GM19463 (cell line): ENCODE measurements at regions not wholly inside any gene's neighbourhood (a gene's known extent, or its start where the extent isn't known, plus 50 kb on each side); places are given as distances from the start of the nearest gene placed in this dataset.
"Not testable (repeated sequence)": the region's sequence is repeated elsewhere in the genome, so short reads cannot be mapped to it uniquely, and the experiment has no call there.

Experiments
- ATAC-seq: cut with Tn5 transposase; IDR thresholded peaks from one replicate; pipeline ENCODE4 v1.9.1; 2021; ENCODE audit warnings: mild to moderate bottlenecking, moderate library complexity; ENCODE audit not compliant: unreplicated experiment

DNA sequence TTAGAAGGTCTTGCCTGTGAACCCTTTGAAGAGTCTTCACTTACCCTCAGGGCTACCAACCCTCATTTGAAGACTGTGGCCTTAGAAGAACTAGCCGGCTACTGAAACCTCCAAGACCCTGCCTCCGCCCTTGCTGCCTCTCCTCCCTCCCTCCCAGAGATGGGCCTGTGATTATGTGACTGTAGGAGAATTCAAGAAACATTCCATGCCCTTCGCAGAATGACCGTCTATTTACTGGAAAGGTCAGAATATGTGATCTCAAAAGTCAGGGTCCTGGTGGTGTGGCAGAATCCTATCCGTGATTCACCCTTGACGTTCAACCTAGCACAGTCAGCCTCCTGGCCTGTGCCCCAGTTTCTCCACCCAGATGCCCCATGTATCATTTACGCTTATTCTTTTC, 109.6 kb downstream of the CTNND1 start:
- ATAC-seq, result no peak

DNA sequence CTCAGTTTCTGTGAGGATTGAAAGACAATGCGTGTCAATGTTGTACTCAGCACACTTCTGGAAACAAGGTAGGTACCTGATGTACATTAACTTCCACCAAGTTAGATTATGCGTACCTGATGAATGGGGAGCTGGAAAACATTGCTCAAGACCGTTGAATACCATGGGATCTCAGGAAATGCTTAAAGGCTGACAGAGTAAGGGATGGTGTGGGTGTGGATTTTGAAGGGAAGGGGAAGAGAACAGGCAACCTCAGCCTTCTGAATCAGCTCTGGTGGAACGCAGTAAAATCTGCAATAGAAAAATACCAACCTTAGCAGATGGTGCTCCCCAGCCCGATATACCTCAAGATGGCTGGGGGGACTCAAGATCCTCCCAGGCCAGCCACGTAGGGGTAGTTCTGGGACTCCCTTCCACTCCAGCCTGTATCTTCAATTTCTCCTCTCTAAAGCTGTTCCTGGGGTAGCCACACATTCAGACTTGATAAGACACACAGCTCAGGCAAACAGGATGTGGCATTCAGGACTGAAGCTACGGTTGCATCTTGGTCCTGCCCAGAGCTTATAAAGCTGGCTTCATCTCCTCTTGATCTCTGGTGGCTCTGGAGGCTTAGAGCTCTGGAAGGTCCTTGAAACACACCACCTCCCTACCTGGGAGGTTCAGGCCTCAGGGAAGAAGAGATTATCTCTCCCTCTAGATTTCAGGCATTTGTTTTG, 111.8 kb downstream of the CTNND1 start:
- no peak for ATAC-seq

DNA sequence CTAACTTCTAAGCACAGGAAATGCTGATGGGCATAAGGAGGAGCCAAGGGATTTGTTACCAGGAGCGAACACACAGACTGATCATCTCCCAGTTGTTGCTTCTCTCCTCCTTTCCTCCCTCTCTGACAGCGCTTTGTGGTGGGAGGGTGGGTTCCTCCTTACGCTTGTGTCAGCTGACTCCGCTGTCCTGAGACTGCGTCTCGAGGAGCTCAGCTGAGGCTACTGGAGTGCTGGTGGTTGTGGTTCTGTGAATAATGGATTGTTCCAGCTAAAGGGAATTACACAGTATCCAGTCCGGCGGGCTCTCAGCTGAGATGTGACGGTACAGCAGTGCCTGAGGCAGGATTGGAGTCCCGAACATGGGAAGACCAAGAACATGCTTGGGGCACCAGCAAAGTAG, 113.4 kb downstream of the CTNND1 start:
- no peak for ATAC-seq

DNA sequence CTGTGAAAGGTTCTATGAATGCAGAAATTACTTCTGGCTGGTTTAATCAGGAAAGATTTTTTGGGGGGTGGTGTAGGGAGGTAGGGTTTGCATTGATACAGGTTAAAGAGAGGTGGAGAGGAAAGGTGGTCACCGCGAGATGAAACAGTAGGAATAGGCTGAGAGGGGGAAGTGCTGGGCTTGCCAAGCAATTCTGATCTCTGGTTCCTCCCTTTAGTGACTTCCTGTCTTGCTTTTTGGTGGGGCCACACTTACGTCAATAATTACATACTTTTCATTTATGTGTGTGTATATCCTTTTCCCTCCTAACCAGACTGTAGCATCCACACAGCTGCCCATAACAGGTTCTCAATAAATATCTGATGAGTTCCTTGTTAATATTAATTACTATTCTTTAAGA, 120.0 kb downstream of the CTNND1 start:
- ATAC-seq, result no peak

DNA sequence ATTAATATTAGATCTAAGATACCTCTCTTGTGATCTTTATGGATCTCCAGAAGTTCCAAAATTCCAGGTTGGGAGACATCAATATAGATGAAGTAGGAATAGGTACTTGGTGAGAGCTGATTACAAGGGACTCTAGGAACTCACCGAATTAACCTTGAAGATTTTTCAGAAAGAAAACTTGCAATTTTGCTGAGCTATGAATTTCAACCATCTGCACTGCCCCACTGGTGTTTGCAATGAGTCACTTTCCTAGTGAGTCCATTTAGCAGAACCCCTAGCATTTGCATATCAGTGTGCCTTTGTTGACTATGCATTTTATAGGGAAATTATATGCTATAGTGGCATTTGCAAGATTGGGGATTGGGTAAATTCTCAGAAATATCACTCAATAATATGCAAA, 122.0 kb downstream of the CTNND1 start:
- ATAC-seq, result no peak

DNA sequence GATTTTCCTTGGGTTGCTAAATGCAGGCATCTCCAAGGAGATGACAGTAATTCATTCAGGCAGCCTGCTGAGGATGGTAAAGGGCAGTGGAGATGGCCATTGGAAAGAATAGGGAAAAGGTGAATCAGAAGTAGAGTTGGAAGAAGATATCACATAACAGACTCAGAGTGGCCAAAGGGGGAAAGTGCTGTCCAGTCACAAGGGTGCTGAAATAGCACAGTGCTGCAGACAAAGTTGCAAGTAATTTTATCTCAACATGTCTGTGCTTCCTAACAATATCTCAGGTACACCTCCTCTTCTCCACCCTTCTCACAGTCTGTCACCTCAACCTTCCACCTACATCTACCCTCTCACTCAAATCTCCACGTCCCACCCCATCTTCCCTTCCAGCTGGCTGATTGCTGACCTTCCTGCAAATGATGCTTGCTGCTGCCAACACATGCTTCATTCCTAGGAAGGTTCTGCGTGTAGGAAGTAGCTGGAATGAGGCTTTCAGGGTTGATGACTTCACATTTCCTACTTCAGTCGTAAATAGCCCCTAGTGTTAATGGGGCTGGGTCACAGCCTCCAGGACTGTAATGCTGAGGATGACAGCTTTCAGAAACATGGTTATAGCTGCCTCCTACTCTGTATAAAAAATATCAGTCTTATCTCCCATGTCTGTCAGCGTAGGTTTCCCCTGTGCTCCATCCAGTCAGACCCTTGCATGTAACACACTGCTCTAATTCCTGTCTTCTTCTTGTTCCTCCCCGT, 123.9 kb downstream of the CTNND1 start:
- ATAC-seq, result no peak

DNA sequence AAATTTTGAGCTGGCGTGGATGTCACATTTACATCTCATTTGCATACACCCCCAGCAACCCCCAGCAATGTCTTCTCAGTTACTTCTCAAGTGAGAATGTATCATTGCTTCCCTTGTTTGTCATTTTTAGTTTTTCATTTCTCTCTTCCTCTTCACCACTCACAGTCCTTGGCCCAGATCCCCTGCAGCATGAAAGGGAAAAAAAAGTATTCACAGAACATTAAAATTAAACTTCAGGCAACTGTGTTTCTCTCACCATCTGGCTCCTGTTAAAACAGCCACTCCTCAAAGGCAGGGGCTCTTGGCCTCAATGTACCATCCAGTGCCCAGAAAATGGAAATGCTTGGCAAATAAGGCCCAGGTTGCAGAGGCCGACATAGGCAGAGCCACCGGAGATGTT, 126.8 kb downstream of the CTNND1 start:
- no peak for ATAC-seq

DNA sequence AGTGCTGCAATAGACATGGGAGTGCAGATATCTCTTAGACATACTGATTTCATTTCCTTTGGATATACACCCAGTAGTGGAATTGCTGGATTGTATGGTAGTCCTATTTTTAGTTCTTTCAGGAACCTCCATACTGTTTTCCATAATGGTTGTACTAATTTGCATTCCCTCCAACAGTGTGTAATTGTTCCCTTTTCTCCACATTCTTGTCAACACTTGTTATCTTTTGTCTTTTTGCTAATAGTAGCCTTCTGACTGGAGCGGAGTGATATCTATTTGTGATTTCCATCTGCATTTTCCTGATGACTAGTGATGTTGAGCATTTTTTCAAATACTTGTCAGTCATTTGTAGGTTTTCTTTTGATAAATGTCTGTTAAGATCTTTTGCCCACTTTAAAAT, 128.9 kb downstream of the CTNND1 start:
- no peak for ATAC-seq

DNA sequence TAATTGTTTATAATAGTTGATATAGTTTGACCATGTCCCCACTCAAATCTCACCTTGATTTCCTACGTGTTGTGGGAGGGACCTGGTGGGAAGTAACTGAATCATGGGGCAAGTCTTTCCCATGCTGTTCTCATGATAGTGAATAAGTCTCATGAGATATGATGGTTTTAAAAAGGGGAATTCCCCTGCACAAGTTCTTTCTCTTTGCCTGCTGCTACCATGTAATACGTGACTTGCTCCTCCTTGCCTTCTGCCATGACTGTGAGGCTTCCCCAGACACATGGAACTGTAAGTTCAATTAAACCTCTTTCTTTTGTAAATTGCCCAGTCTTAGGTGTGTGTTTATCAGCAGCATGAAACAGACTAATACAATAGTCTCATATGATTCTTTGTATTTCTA, 130.5 kb upstream of the OR9Q1 start:
- ATAC-seq, result not testable (repeated sequence)

DNA sequence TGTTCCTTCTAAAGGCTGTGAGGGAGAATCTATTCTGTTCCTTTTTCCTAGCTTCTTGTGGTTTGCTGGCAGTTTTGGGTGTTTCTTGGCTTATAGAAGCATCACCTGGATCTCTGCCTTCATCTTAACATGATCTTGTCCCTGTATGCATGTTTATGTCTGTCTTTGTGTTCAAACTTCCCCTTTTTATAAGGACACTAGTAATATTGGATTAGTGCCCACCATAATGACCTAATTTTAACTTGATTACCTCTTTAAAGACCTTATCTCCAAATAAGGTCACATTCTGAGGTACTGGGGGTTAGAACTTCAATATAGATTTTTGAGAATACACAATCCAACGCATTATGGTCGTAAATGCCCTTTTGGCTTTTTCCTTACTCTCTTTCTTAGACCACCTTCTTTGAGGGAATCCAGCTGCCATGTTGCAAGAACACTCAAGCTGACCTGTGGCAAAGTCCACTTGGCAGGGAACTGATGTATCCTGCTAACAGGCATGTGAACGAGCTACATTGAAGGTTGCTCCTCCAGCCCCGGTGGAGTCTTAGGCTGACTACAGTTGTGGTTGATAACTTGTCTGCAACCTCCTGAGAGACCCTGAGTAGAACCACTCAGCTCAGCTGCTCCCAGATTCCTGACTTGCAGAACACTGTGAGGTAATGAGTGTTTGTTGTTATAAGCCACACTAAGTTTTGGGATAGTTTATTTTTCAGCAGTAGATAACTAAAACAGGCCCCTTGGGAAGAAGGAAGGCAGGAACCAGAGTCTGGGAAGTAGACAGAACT, 127.1 kb upstream of the OR9Q1 start:
- ATAC-seq, result no peak

DNA sequence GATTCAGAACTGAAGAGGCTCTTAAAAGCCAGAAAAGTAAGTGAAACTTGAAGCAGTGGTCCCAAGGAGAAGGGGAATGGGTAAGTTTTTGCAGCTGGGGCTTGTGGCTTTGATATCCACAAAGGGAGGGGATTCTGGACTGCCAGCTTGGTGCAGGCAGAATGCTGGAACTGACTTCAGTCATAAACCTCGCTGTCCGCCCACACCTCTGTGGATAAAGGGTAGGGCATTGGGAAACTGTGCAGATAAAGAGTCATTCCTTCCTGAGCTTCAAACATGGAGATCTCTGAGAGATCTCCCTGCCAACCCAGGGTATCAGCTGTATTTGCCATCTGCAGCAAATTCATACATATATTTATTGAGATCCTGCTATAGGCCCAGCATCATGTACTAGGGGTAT, 124.3 kb upstream of the OR9Q1 start:
- no peak for ATAC-seq

DNA sequence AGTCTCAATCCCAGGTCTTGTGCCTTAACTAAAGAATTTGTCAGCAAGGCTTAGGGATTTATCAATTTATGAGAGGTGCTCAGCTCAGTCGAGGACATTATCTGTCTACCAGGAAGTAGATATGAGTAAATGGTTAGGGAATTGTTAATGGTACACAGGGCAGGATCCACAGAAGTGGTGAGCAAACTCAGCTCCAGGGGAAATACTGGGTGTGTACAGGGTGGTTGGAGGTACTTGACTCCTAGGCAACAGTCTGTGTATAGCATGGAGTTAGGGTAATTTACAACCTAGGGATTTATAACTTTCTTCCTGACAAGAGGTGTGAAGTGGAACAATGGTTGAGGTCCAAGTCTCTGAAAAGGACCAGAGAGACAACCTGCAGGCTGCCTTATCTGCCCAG, 123.4 kb upstream of the OR9Q1 start:
- no peak for ATAC-seq

DNA sequence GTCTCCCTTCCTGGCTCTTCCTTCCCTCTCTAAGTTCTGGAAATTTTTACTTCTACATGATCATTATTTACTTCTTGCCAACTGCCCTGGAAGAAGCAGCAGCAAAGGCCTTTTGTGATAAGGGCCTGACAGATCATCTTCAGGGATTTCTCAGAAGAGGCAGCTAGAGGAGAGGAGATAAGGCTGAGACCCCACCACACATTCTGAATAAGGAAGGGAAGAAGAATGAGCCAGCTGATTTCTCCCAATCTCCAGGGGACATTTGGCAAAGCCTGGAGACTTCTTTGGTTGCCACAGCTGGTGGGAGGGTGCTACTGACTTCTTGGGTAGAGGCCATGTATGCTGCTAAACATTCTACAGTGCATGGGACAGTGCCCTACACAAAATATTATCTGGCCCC, 122.4 kb upstream of the OR9Q1 start:
- ATAC-seq, result no peak

DNA sequence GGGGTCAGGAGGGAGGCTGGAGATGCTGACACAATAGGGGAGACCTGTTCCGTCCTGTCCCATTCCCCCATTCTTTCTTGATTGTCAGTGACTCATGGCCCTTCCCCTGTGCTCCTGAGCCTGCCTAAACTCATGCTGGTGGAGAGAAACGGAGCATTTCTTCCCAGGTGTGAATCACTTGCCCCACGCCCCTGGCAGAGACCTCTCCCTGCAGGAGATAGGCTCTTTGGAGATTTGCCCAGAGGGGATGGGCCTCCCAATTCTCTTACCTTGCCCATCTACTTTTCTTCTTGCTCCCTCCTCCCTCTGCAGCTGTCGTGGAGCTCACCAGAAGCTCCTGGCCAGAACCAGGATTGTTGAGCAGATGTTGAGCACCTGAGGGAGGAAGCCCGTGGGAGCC, 121.9 kb upstream of the OR9Q1 start:
- ATAC-seq, result no peak

DNA sequence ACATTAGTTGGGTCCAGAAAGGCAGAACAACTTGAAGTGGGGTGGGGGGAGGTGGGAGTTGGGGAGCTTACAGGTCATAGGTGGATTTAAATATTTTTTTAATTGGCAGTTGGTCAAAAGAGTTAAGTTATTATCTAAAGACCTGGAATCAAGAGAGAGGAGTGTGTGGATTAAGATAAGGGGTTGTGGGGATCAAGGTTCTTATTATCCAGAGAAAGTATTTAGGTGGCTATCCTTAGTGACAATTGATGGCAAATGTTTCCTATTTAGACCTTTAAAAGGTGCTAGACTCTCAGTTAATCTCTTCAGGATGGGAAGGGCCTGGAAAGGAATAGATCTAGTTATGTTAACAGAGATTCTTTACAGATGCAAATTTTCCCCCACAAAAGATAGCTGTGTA, 120.7 kb upstream of the OR9Q1 start:
- no peak for ATAC-seq

DNA sequence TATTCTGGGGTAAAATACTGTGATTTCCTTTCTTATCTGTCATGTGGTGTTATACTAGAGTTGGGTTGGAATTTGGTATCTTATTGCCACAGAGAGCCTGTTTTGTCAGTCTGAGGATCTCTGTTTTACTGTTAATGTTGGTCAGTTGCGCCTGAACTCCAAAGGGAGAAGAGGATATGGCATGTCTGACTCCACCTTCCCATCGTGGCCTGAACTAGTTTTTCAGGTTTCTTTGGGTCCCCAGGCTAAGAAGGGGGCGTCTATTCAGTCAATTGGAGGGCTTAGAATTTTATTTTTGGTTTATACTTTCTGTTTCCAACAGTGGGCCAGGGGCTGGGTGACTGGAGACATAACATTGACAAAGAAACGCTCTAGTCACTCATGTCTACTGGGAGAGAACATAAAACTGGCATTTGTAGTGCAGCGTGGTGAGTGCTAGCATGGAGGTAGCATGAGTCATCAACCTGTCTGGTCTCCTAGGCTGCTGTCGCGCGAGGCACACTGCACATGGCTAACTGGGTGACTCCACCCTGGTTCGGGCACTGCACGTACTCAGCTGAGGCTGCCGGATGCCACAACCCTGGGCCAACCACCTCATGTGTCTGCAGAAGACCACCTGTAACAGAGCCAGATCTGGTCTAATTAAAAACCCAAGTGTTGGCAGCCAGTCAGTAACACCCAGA, 120.1 kb upstream of the OR9Q1 start:
- peak; percentile 74 for ATAC-seq

DNA sequence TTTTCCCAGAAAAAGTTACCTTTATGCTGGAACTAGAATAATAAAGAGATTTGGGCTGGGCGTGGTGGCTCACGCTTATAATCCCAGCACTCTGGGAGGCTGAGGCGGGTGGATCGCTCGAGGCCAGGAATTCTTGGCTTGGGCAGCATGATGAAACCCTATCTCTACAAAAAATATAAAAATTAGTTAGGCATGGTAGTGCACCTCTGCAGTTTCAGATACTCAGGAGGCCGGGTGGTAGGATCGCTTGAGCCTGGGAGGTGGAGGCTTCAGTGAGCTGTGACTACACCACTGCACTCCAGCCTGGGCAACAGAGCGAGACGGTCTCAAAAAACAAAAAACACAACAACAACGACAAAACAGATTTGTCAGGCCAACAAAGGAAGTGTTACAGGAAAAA, 119.3 kb upstream of the OR9Q1 start:
- no peak for ATAC-seq

DNA sequence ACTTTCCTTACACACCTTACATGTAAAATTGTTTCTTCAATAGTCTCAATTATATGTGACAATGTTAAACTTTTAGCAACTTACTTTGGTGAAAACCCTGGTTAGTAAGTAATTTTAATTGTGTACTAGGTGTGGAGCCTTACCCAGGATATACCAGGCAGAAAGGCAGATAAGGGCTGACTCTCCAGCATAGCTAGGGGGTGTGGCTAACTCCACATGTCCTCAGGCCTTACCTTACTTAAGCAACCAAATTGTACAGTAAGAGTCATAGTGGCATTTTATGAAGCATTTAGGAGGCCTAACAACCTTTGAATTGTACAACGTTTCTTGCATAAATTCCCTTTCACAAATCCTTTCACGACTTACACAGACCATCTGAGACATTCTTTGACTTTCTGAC, 118.2 kb upstream of the OR9Q1 start:
- ATAC-seq, result no peak

DNA sequence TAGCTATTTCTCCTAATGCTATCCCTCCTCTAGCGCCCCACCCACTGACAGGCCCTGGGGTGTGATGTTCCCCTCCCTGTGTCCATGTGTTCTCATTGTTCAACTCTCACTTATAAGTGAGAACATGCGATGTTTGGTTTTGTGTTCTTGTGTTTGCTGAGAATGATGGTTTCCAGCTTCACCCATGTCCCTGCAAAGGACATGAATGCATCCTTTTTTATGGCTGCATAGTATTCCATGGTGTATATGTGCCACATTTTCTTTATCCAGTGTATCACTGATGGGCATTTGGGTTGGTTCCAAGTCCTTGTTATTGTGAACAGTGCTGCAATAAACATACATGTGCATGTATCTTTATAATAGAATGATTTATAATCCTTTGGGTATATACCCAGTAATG, 115.3 kb upstream of the OR9Q1 start:
- not testable (repeated sequence) for ATAC-seq

DNA sequence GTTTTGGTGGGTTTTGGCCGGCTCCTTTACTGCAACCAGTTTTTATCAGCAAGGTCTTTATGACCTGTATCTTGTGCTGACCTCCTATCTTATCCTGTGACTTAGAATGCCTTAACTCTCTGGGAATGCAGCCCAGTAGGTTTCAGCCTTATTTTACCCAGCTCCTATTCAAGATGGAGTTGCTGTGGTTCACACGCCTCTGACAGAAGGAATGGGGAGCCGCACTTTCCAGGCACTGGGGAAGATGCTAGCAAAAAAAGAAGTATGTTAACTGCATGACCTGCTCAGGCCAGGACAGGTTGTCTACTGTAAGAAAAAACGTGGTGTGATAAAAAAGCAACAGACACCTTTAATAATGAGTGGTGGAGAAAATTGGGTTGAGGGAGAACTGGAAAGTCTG, 112.2 kb upstream of the OR9Q1 start:
- ATAC-seq, result not testable (repeated sequence)
